DND-41 (cell line): ENCODE measurements at regions not wholly inside any gene's neighbourhood (a gene's known extent, or its start where the extent isn't known, plus 50 kb on each side); places are given as distances from the start of the nearest gene placed in this dataset.

ENCODE experiments used
- ATAC-seq: fragments of 200-7000 bp; cut with Tn5 transposase; 3 replicates; pipeline ENCODE4 v1.9.1; 2021; ENCODE audit warnings: low read depth; ENCODE audit not compliant: insufficient read depth
- DNase-seq: peaks from one replicate; pipeline ENCODE4 v3.0.0-alpha.2; 2020
- H2AFZ ChIP-seq: 2 replicates; pipeline ENCODE4 v1.6.0; 2012; ENCODE audit warnings: low read depth, low read length
- H3K27ac ChIP-seq: 2 replicates; pipeline ENCODE4 v1.5.1; 2012; ENCODE audit warnings: low read length, inconsistent platforms
- H3K27me3 ChIP-seq: fragments of 200-600 bp; sonication (generic); 2 replicates; pipeline ENCODE4 v1.6.0; 2012; ENCODE audit warnings: low read length, mild to moderate bottlenecking, inconsistent platforms; ENCODE audit not compliant: insufficient read depth, poor library complexity
- H3K36me3 ChIP-seq: 2 replicates; pipeline ENCODE4 v1.5.1; 2012; ENCODE audit warnings: low read length, inconsistent platforms; ENCODE audit not compliant: insufficient read depth
- H3K4me1 ChIP-seq: 2 replicates; pipeline ENCODE4 v1.5.1; 2012; ENCODE audit warnings: mild to moderate bottlenecking, low read length; ENCODE audit not compliant: insufficient read depth
- H3K4me2 ChIP-seq: 2 replicates; pipeline ENCODE4 v1.6.0; 2012; ENCODE audit warnings: mild to moderate bottlenecking, moderate library complexity, low read length, inconsistent platforms; ENCODE audit not compliant: insufficient read depth
- H3K4me3 ChIP-seq, 2 experiments: fragments of 200-600 bp in 1 of 2; shearing (Covaris generic) in 1 of 2; 2 replicates each; pipeline ENCODE4 v1.5.1; 2012 to 2016; ENCODE audit warnings: inconsistent platforms in 2 of 2, low read length in 2 of 2, mild to moderate bottlenecking in 2 of 2, low read depth in 1 of 2, moderate library complexity in 1 of 2
- H3K79me2 ChIP-seq: 2 replicates; pipeline ENCODE4 v1.6.0; 2012; ENCODE audit warnings: low read length, inconsistent platforms; ENCODE audit not compliant: insufficient read depth
- H3K9ac ChIP-seq: 2 replicates; pipeline ENCODE4 v1.6.0; 2012; ENCODE audit warnings: low read depth, mild to moderate bottlenecking, inconsistent platforms, low read length, moderate library complexity
- H3K9me3 ChIP-seq: 2 replicates; pipeline ENCODE4 v1.5.1; 2012; ENCODE audit warnings: low read length, moderate library complexity, mild to moderate bottlenecking, inconsistent platforms; ENCODE audit not compliant: insufficient read depth, severe bottlenecking
- H4K20me1 ChIP-seq: 2 replicates; pipeline ENCODE4 v1.6.0; 2012; ENCODE audit warnings: low read length; ENCODE audit not compliant: insufficient read depth
- CTCF ChIP-seq: IDR thresholded peaks from 2 replicates; pipeline ENCODE4 v1.5.1; 2012; ENCODE audit warnings: borderline replicate concordance, low read length, moderate library complexity, mild to moderate bottlenecking; ENCODE audit not compliant: poor library complexity, severe bottlenecking; ENCODE audit errors: extremely low read depth
- EZH2 ChIP-seq: IDR thresholded peaks from 3 replicates; pipeline ENCODE4 v1.6.1; 2012; ENCODE audit warnings: borderline replicate concordance, low read depth, mild to moderate bottlenecking, moderate library complexity, low read length, inconsistent platforms; ENCODE audit not compliant: severe bottlenecking

- H3K27ac ChIP-seq = no peak overlapping the region
- H2AFZ ChIP-seq = no peak overlapping the region
- DNase-seq (no peak), ATAC-seq (no peak)
- no peaks in the 10 kb centered on the region for H3K4me1 ChIP-seq
- no peaks in the 10 kb centered on the region for H3K36me3 ChIP-seq
- H3K9me3 ChIP-seq = no peaks in the 10 kb centered on the region
- H3K4me2 ChIP-seq = no peak overlapping the region
- no peak overlapping the region for H3K4me3 ChIP-seq
- H4K20me1 ChIP-seq = no peaks in the 10 kb centered on the region
- no peak overlapping the region for H3K9ac ChIP-seq
- no peak for TF ChIP-seq EZH2
- no peak for TF ChIP-seq CTCF
- H3K27me3 ChIP-seq = no peaks in the 10 kb centered on the region
- no peaks in the 10 kb centered on the region for H3K79me2 ChIP-seq
Observed at GRCh38 chr4:67084783-67085182, 460.5 kb downstream of the CENPC start.

- TF ChIP-seq EZH2 = no peak
- no peak for TF ChIP-seq CTCF
- H3K9ac ChIP-seq = no peak overlapping the region
- ATAC-seq (no peak), DNase-seq (no peak)
- H3K36me3 ChIP-seq = no peaks in the 10 kb centered on the region
- H4K20me1 ChIP-seq = no peaks in the 10 kb centered on the region
- H3K27ac ChIP-seq = no peak overlapping the region
- H3K27me3 ChIP-seq = no peaks in the 10 kb centered on the region
- no peak overlapping the region for H3K4me3 ChIP-seq
- H2AFZ ChIP-seq = no peak overlapping the region
- no peaks in the 10 kb centered on the region for H3K79me2 ChIP-seq
- no peaks in the 10 kb centered on the region for H3K9me3 ChIP-seq
- H3K4me2 ChIP-seq = no peak overlapping the region
- H3K4me1 ChIP-seq = no peaks in the 10 kb centered on the region
Observed at GRCh38 chr4:67083496-67083895, 461.8 kb downstream of the CENPC start.

GRCh38 chr4:67082746-67083145 is 462.6 kb downstream of the CENPC start:
- Histone ChIP-seq H3K4me1 (no peaks in the 10 kb centered on the region), H3K79me2 (no peaks in the 10 kb centered on the region), H3K27me3 (no peaks in the 10 kb centered on the region), H3K9ac (no peak overlapping the region), H3K36me3 (no peaks in the 10 kb centered on the region), H3K9me3 (no peaks in the 10 kb centered on the region), H3K27ac (no peak overlapping the region), H2AFZ (no peak overlapping the region), H3K4me2 (no peak overlapping the region), H4K20me1 (no peaks in the 10 kb centered on the region), H3K4me3 (no peak overlapping the region)
- no peak for ATAC-seq
- TF ChIP-seq EZH2 = no peak
- TF ChIP-seq CTCF = no peak
- DNase-seq = no peak

- H3K4me2 ChIP-seq = no peak overlapping the region
- H3K79me2 ChIP-seq = no peaks in the 10 kb centered on the region
- TF ChIP-seq EZH2 = no peak
- no peak for TF ChIP-seq CTCF
- H3K9ac ChIP-seq = no peak overlapping the region
- H3K27me3 ChIP-seq = no peaks in the 10 kb centered on the region
- DNase-seq = no peak
- H3K4me3 ChIP-seq = no peak overlapping the region
- H3K36me3 ChIP-seq = no peaks in the 10 kb centered on the region
- no peak overlapping the region for H3K27ac ChIP-seq
- ATAC-seq = no peak
- no peak overlapping the region for H2AFZ ChIP-seq
- H3K4me1 ChIP-seq = no peaks in the 10 kb centered on the region
- H3K9me3 ChIP-seq = no peaks in the 10 kb centered on the region
- no peaks in the 10 kb centered on the region for H4K20me1 ChIP-seq
Observed at GRCh38 chr4:67080046-67080557, 465.2 kb downstream of the CENPC start.
